ENCODE measurements at regions not wholly inside any gene's neighbourhood (a gene's known extent, or its start where the extent isn't known, plus 50 kb on each side); places are given as distances from the start of the nearest gene placed in this dataset.
"Not testable (repeated sequence)": the region's sequence is repeated elsewhere in the genome, so short reads cannot be mapped to it uniquely, and the experiment has no call there.

- H3K27me3 Mint-ChIP-seq: peaks cover 5% of the 10 kb centered on the region
- DNase-seq (no peak), ATAC-seq (no peak)
- H3K9me3 Mint-ChIP-seq: peaks cover 2% of the 10 kb centered on the region
- no peak overlapping the region for H3K27ac Mint-ChIP-seq
- no peaks in the 10 kb centered on the region for H3K36me3 Mint-ChIP-seq (ENCODE audit: low read depth)
- no peak overlapping the region for H3K4me3 Mint-ChIP-seq
- CTCF ChIA-PET: no interaction called here
- POLR2A ChIA-PET: no interaction called here
- TF ChIP-seq, protein P1, sequence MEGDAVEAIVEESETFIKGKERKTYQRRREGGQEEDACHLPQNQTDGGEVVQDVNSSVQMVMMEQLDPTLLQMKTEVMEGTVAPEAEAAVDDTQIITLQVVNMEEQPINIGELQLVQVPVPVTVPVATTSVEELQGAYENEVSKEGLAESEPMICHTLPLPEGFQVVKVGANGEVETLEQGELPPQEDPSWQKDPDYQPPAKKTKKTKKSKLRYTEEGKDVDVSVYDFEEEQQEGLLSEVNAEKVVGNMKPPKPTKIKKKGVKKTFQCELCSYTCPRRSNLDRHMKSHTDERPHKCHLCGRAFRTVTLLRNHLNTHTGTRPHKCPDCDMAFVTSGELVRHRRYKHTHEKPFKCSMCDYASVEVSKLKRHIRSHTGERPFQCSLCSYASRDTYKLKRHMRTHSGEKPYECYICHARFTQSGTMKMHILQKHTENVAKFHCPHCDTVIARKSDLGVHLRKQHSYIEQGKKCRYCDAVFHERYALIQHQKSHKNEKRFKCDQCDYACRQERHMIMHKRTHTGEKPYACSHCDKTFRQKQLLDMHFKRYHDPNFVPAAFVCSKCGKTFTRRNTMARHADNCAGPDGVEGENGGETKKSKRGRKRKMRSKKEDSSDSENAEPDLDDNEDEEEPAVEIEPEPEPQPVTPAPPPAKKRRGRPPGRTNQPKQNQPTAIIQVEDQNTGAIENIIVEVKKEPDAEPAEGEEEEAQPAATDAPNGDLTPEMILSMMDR (IDR thresholded peaks at IDR 0.05): no peak
- intact Hi-C loops (cut with micrococcal nuclease): no loop called here
- H3K4me1 Mint-ChIP-seq (ENCODE audit: low read depth): no peaks in the 10 kb centered on the region
These were observed 215.6 kb downstream of the DHX15 start for GRCh38 chr4:24368801-24369200.

DNA sequence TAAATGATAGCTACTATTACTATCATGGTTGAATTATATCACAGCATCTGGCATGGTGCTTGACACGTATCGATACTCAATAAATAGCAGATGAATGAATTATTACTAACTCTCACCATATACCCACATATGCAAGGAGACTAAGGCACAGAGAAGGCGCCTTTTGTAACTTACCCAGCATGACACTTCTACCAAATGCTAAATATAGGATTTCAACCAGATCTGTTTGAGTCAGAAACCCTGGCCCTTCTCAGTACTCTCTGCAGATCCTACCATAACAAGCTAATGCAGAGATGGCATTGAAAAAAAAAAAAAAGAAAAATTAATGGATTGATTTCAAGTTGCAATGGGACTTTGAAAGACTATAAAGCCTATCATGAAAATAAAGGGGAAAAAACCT is 219.5 kb downstream of the DHX15 start:
- no peak overlapping the region for H3K27ac Mint-ChIP-seq
- DNase-seq: no peak
- H3K4me1 Mint-ChIP-seq (ENCODE audit: low read depth): no peaks in the 10 kb centered on the region
- POLR2A ChIA-PET: no interaction called here
- TF ChIP-seq, protein P1 (IDR thresholded peaks at IDR 0.05): no peak
- peaks cover 2% of the 10 kb centered on the region for H3K27me3 Mint-ChIP-seq
- CTCF ChIA-PET: interaction anchor here (1.4 kb wide), 1 partner anchor 15 kb away, joined by 3 read pairs; no protein-coding TSS in a partner anchor
- intact Hi-C loops (cut with micrococcal nuclease): no loop called here
- ATAC-seq: no peak
- H3K36me3 Mint-ChIP-seq (ENCODE audit: low read depth): no peaks in the 10 kb centered on the region
- H3K9me3 Mint-ChIP-seq: no peaks in the 10 kb centered on the region
- H3K4me3 Mint-ChIP-seq: no peak overlapping the region

- H3K36me3 Mint-ChIP-seq (ENCODE audit: low read depth): no peaks in the 10 kb centered on the region
- DNase-seq (no peak), ATAC-seq (no peak)
- H3K4me1 Mint-ChIP-seq (ENCODE audit: low read depth): no peaks in the 10 kb centered on the region
- no peaks in the 10 kb centered on the region for H3K9me3 Mint-ChIP-seq
- no peak overlapping the region for H3K4me3 Mint-ChIP-seq
- POLR2A ChIA-PET: no interaction called here
- TF ChIP-seq, protein P1 (IDR thresholded peaks at IDR 0.05): no peak
- CTCF ChIA-PET: interaction anchor here (1.1 to 1.4 kb wide), 2 partner anchors 15 to 54 kb away, joined by 3 to 6 read pairs; no protein-coding TSS in a partner anchor
- H3K27ac Mint-ChIP-seq: no peak overlapping the region
- intact Hi-C loops (cut with micrococcal nuclease): no loop called here
- H3K27me3 Mint-ChIP-seq: peaks cover 2% of the 10 kb centered on the region
These were observed 220.1 kb downstream of the DHX15 start for GRCh38 chr4:24364249-24364648.

GRCh38 chr4:24363751-24364150 is 220.6 kb downstream of the DHX15 start:
- Mint-ChIP-seq H3K4me3 (no peak overlapping the region), H3K4me1 (ENCODE audit: low read depth) (no peaks in the 10 kb centered on the region), H3K27ac (no peak overlapping the region), H3K27me3 (peaks cover 2% of the 10 kb centered on the region), H3K36me3 (ENCODE audit: low read depth) (no peaks in the 10 kb centered on the region), H3K9me3 (no peaks in the 10 kb centered on the region)
- ChIA-PET POLR2A (no interaction called here), CTCF (interaction anchor here (1.1 to 1.4 kb wide), 2 partner anchors 14 to 55 kb away, joined by 3 to 6 read pairs; no protein-coding TSS in a partner anchor)
- TF ChIP-seq, protein P1 (IDR thresholded peaks at IDR 0.05): no peak
- ATAC-seq (no peak), DNase-seq (no peak)
- intact Hi-C loops (cut with micrococcal nuclease): no loop called here

- ChIA-PET CTCF (no interaction called here), POLR2A (no interaction called here)
- DNase-seq (no peak), ATAC-seq (no peak)
- no peak overlapping the region for H3K27ac Mint-ChIP-seq
- no peaks in the 10 kb centered on the region for H3K36me3 Mint-ChIP-seq (ENCODE audit: low read depth)
- H3K27me3 Mint-ChIP-seq: peaks cover 4% of the 10 kb centered on the region
- no peak overlapping the region for H3K4me3 Mint-ChIP-seq
- TF ChIP-seq, protein P1 (IDR thresholded peaks at IDR 0.05): no peak
- no peaks in the 10 kb centered on the region for H3K9me3 Mint-ChIP-seq
- no peaks in the 10 kb centered on the region for H3K4me1 Mint-ChIP-seq (ENCODE audit: low read depth)
- intact Hi-C loops (cut with micrococcal nuclease): no loop called here
These were observed 232.2 kb downstream of the DHX15 start for GRCh38 chr4:24352112-24352511.

GRCh38 chr4:24349168-24349996 is 235.0 kb downstream of the DHX15 start:
- H3K4me3 Mint-ChIP-seq; ATAC-seq; H3K36me3 Mint-ChIP-seq (ENCODE audit: low read depth); H3K27ac Mint-ChIP-seq; POLR2A ChIA-PET; H3K27me3 Mint-ChIP-seq; intact Hi-C loops (cut with micrococcal nuclease); H3K9me3 Mint-ChIP-seq; H3K4me1 Mint-ChIP-seq (ENCODE audit: low read depth): not testable (repeated sequence)
- CTCF ChIA-PET: interaction anchor here (1.0 to 1.9 kb wide), 3 partner anchors 15 to 70 kb away, joined by 3 to 8 read pairs (median 3); no protein-coding TSS in a partner anchor
- DNase-seq: peak; percentile 3
